ENCODE measurements at regions not wholly inside any gene's neighbourhood (a gene's known extent, or its start where the extent isn't known, plus 50 kb on each side); places are given as distances from the start of the nearest gene placed in this dataset.

DNA sequence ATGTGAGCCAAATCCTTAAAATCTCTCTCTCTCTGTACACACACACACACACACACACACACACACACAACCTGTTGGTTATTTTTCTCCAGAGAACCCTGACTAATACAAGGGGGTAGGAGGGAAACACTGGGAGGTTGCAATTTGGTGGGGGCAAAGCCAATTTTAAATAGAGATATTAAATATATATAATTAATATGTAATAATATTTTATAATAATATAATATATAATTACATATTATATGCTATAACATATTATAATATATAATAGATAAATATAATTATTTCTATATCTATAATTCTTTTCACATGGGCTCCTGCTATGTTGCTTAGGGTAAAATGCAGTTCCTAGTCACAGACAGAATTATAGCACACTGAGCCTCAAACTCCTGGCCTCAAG is 1354.2 kb downstream of the FSTL5 start:
- no peak for TF ChIP-seq CTCF (IDR thresholded peaks at IDR 0.05; ENCODE audit: insufficient read depth, low read depth, low read length)
- TF ChIP-seq EZH2 (IDR thresholded peaks at IDR 0.05; ENCODE audit: insufficient read depth, low read length), result no peak
